HCEC 1CT (cell line): ENCODE measurements at regions not wholly inside any gene's neighbourhood (a gene's known extent, or its start where the extent isn't known, plus 50 kb on each side); places are given as distances from the start of the nearest gene placed in this dataset.

ENCODE experiments used
- DNase-seq: peaks from one replicate; pipeline ENCODE4 v3.0.0-alpha.2; 2017

DNA sequence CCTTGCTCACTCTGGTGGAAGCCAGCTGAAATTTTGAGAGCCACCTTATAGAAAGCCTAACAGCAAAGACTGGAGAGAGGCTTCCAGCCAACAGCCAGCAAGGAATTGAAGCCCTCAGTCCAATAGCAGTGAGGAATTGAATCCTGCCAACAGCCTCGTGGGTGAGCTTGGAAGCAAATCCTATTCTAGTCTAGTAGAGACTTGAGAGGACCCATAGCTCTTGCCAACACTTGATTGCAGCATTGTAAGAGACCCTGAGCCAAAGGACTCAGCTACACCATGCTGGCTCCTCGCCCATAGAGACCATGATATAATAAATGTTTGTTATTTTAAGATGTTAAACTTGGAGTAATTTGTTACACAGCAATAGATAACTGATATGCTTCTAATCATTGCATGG, 403.0 kb upstream of the TNP1 start:
- no peak for DNase-seq

DNA sequence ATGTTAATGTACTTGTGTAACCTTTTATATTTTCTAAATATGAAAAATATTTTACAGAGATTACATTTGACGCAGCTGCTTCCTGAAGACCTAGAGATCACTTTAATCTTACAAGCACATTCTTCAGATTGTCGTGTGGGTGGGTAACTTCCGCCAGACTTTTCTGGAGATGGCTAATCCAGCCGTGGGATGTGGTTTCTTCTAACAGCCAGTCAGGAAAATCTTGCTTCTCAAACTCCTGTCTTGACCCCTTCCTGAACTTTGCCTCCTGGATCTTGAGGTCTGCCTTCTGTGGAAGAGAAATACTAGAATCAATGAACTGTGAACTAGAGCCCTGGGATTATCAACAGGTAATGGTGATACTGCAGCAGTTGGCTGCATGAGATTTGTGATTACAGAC, 401.6 kb upstream of the TNP1 start:
- DNase-seq, result no peak

DNA sequence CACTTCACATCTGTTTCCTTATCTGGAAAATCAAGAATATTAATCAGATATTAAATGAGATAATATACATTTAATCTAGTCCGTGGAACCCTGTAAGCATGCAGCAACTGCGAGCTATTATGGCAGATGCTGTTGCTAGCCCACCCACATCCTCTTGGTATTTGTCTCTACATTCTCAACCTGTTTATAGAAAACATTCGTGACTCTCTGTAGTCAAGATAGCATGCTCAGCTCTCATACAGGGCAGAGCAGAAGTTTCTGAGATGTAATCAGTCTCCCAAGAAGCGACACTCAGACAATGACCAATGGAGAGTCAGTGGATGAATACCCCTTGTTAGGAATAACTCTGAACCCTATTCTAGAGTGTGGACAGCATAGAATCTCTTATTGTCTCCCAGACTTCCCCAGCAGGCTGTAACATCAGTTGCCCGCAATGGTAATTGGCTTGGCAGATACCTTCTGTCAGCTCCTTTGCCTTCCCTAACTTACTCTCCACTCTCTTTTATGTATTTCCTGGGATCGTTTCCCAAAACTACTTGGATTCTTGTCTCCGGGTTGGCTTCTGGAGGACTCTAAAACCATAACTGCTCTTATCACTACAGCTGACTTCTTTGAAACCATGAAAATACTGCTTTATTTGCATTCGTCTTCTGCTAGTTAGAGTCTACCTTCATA, 400.7 kb upstream of the TNP1 start:
- DNase-seq, result no peak

DNA sequence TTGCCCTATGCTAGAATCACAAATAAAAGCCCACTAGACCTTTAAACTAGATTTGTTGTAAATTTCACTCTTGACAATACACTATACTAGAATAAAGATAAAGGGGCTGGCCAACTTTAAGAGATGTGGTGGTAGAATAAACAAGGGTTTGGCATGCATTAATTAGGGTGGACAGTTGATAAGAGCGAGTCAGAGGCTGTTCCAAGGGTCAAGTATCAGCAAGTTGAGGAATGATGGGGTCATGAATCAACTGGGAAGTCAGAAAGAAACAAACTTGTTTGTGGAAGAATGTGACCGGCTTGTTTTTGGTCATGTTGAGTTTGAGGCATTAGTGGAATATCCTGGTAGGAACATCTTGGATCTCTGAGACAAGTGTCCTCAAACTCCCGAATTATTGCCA, 398.3 kb upstream of the TNP1 start:
- no peak for DNase-seq

DNA sequence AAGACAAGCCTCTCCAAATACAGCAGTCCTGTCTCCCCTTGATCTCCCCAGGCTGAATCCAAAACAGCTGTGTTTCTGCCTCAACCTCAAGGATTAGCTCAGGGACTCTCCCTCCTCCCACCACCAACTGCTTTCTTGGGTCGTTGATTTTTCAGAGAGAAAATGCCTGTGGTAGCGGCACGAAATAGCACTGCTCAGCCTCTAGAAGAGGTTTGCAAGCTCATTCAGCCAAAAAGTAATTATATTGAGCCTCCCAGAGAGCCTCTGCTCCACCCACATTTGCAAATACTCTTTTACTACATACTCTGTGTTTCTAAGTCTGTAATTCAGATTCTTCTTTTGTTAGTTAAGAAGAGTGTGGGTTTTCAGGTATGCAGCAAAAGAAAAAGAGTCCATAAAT, 396.4 kb upstream of the TNP1 start:
- no peak for DNase-seq

DNA sequence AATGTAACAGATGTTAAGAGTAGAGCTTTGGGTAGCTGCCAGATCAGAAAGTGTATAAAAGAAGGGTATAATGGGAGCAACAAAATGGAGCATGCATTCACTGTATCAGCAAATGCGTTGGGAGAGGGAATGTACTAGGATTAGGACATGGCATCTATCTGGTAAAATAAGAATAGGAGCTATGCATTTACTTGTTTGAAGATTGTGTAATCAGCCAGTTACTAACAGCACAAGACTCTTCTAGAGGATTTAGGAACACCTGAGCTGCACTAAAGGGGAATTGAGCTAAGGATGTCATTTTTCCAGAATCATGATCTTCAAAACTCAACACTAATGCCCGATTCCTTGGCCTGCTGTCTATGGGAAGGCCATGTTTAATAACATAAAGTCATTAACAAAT, 394.2 kb upstream of the TNP1 start:
- DNase-seq, result no peak

DNA sequence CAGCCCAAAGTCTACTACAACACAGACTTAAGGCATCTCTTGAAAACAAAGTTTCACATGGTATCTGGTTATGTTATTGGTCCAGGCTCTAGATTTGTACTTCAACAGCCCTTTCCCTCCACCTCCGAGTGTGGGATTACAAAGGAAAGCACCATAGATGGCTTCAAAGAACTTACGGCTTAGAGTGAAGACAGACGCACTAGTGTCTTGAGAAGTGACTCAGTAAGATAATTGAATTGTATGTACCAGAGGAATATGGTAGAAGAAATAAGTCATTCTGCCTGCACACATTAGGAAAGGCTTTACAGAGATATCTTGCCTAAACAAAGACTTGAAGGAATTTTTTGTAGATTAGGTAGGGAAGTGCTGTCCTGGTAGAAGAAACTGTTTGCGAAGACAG, 392.3 kb upstream of the TNP1 start:
- no peak for DNase-seq

DNA sequence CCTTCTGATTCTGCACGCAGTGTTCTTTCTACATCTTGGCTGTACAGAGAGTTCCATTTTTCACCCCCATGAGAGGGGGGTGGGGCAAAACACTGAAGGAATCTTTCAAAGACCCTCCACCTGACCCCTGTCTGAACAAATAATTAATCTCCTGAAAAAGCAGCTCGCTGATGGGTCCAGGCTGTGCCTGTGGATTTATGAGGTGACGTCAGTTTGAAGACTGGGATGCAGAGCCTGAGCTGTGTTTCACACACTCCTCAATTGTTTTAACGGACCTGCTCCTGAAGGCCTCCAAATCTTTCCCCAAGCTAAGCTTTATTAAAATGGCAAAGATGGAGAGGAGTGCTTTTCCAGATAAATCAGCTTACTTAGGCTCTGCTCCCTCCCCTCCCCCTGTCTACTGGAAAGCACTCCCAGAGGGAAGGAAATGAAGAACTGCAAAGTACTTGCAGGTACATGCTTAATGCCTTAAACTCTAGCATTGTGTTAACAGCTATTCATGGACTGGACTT, 390.2 kb upstream of the TNP1 start:
- DNase-seq, result no peak

DNA sequence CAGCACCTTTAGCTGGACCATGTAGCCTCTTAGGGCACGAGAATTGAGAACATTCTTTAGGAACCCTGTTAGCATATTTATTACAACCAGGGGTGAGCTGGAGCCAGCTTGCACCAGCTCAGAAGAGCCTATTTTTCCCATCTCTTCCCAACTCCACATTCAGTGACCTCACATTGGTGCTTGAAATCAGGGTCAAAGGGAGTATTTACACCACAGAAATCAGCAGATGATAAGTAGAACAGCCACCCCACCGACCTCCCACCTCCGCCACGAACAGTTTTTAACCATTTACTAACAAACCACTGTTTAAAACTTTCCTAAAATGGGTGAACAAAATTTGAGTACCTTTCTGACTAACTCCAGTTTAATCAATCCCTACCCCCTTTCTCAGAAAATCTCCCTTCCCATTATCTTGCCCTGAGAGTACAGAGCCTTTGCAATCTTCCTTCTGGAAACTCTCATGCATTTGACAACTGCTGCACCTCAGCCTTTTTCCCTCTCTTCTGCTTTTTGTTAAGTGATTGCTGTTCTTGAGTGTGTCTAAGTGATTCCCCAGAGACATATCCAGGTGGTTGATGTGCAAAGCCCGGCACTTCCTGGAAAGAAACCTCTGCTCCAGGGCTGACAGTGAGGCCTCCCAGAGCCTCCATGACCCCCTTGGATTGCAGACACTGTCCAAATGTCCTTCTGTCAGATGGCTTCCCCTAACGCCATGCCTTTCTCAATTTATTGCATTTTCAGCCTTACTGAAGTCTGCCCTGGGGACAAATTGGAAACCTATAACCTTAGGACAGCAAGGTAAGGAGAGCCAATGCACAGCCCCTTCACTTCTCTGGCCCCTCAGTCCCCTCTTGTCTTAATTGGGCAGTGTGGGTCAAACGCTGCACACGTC, 389.5 kb upstream of the TNP1 start:
- no peak for DNase-seq

DNA sequence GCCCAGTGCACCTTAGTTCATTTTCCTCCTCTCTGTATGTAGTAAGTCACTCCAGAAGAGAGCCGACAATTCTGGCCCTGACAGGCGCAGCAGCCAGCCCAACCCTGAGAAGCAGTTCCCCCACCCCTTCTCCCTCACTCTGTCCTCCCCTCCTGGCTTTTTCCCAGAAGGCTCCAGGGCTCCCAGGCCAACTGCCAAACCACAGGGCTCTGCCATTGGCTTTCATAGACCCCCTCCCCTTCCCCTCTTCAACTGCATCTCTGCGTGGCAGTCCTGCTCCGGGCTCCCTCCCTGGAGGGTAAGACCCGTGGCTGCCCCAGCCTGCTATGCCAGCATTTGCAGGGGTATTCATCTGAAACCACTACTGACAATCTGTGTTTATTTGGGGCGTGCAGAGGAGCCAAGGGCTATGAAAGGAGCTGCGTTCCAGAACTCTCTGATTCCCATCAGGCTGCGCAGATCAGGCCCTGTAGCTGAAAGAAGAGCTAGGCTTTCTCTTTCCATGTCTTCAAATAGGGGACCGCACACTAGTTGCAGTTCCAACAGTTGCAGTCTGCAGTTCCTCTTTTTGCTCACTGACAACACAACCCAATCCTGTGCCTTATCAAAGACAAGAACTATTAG, 388.6 kb upstream of the TNP1 start:
- DNase-seq, result no peak

DNA sequence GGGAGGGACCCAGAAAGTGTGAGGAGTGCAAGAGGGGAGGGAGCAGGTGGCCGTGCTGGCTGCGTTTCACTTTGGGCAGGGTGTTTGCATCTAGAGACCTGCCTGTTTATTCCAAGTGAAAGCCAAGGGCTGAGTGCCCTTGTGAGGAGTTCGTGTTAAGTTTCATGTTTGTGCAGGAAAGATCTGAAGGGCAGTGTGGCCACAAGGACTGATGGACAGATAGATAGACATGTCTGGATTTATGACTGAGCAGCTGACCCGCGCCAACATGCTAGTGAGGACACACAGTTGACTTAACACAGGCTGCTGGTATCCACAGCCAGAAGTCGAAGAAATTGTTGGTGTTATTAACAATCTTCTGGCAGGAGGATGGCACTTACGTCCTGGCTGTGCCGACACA, 387.6 kb upstream of the TNP1 start:
- DNase-seq, result no peak

DNA sequence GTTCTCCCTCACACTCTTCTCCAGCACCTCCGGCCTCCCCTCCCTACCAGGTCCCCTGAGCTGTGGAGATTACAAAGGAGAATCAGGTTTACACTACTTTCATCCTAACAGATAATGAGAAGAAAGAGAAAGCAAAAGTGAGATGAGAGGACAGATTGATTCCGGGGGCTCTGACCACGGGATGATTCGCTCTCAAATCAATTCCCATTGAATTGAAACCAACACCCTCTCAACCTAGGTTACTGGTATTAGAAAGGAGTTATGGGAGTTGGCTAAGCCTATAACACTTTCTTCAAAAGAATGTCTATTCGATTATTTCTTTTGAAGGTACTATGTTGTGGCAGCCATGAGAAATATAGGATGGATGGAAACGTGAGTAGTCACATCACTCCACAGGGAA, 386.2 kb upstream of the TNP1 start:
- no peak for DNase-seq

DNA sequence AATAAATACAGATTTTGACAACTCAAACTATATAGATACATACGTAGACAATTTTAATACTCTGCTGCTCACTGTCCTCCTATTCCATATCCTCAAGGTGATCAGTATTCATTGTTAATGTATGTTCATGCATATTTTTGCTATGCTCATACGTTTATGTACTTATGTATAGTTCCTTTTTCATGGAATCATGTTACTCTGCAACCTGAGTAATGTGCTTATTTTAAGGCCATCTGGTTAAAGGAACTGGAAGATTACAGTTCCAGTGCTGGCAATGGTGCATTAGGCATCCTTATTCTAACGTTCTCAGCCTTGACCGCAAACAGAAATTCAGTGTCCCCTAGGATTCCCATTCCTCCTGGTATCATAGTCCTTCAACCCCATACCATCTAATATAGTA, 385.0 kb upstream of the TNP1 start:
- no peak for DNase-seq

DNA sequence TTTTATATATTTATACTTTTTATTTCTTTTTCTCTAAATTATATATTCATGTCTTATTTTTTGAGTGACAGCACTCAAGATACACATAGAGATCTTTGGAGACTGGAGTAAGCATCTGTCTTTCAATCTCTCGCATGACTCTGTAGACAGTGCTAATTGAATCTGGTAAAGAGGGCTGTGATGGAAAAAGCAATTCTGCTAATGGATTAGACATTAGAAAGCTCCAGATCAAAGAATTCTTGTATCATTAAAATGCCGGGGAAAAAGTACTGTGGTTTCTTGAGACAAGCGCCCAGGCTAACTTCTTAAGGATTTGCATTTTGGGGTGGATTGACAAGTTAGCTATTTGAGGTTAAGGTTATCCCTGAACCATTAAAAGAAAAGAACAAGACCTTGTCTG, 383.1 kb upstream of the TNP1 start:
- no peak for DNase-seq

DNA sequence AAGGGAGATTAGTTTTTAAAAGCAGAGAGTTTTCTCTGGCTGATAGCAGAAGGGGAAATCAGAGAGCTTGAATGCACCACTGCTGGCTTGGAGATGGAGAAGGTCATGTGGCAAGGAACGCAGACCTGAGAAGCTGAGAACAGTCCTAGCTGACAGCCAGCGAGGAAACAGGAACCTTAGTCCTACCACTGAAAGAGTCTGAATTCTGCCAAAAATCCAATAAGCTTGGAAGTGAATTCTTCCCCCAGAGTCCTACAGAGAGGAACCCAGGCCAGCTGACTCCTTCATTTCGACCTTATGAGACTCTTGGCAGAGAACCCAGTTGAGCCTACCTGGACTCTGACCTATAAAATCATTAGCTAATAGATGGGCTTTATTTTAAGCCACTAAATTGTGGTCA, 371.9 kb upstream of the TNP1 start:
- DNase-seq, result no peak

DNA sequence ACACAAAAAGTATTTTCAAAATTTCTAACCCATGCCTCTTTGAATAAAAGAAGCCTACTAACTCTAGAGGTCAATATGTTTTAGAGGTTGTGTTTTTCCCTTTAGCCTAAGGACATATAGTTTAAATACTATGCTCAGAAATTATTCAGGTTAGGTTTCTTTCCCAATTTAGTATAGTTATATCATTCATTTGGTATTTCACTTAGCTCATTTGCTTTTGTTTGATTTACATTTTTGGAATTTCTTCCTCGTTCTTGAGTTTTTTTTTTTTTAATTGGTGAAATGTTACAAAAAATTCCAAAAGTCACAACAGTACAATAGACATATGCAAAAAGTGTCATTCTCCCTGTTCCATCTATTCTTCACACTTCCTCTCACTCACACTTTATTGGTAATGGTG, 371.3 kb upstream of the TNP1 start:
- peak; percentile 48 for DNase-seq

DNA sequence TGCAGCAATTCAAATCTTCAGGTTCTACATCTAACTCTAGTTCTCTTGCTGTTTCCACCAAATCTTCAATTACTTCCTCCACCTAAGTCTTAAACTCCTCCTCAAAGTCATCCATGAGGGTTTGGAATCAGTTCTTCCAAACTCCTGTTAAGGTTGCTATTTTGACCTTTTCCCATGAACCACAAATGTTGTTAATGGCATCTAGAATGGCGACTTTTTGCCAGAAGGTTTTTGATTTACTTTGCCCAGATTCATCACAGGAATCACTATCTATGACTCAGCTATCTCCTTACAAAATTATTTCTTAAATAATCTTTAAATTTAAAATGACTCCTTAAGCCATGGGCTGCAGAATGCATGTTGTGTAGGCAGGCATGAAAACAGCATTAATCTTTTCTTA, 368.9 kb upstream of the TNP1 start:
- DNase-seq, result peak; percentile 32

DNA sequence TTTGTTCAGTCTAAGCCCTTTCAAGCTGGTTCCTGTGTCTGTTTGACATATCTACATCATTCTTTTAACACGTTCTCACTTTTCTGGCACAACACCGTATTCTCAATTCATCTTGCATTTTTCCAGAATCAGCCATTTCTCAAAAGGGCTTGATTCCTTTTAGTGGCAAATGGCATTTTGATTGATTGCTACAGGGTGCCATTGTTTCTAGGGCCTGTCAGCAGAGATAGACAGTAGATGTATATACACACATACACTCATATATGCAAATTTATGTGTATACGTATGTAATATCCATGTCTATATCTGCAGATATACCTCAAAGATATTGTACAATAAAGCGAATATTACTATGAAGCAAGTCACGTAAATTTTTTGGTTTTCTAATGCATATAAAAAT, 367.9 kb upstream of the TNP1 start:
- DNase-seq, result no peak

DNA sequence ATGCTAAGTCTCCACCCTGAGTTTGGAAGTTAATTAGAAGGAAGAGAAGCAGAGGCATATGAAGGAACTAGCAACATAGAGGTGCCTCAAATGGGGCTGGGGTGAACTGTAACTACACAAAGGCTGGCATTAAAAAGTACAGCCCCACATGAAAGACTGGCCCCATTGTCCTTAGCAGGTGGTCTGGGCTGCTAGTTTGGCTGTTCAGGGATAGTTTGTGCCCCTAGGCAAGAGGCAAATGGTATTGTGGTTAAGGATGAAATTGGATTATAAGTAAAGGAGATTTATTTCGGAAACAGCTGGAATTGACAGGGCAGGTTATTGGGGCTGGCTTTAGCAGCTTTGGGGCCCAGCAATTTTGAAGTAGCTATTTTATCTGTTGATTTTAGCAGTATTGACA, 365.7 kb upstream of the TNP1 start:
- no peak for DNase-seq

DNA sequence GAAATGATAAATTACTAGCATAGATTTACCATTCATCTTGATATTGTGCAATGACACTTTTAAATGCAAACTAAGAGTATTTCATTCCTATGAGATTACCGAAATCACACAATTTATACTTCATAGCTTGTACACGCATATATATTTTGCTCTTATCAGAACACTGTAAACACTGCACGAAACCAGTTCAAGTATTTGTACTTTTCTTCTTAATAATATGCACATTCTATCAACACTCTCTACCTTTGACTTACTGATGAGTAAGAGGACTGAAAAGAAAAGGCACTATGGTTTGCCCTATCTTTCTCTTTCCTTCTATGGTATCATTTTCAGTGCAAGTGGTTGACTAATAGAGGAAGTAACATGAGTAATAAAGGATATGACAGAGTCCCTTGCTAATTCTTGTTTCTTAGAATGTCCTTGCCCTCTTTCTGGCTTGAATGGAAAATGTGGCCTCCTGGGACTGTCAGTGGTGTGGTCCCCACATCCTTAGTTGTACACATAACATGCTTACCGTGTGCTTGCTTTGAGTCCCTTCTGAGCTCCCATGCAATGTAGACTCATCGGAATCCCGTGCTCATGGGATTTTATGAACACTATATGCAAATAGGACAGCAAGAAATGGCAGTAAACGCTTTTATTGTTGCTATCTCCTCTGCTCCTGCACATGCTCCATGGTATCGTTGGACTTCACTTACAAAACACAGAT, 363.5 kb upstream of the TNP1 start:
- DNase-seq, result peak; percentile 98

DNA sequence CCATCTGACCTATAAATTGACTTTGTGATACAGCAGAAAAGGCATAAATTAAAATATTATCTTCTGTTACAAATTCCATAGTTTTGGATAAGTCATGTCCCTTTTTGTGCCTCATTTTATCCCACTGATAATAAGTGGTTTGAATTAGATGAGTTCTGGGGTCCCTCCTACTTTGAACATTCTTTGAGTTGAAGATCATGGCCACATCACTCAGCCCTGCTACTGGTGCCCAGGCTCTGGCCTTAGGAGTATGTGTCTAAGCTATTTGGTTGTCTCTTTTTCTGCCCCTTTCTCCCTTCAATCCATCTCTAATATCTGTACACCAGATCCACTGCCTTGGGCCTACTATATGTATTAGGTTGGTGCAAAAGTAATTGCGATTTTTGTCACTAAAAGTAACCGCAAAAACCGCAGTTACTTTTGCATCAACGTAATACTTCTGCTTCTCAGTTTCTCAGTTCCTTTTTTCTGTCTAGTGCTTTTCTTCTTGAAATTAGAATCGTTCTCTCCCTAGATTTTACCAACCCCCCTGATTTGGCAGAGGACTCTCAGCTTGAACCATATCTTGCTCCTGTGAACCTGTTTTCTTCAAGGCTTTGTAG, 362.5 kb upstream of the TNP1 start:
- no peak for DNase-seq

DNA sequence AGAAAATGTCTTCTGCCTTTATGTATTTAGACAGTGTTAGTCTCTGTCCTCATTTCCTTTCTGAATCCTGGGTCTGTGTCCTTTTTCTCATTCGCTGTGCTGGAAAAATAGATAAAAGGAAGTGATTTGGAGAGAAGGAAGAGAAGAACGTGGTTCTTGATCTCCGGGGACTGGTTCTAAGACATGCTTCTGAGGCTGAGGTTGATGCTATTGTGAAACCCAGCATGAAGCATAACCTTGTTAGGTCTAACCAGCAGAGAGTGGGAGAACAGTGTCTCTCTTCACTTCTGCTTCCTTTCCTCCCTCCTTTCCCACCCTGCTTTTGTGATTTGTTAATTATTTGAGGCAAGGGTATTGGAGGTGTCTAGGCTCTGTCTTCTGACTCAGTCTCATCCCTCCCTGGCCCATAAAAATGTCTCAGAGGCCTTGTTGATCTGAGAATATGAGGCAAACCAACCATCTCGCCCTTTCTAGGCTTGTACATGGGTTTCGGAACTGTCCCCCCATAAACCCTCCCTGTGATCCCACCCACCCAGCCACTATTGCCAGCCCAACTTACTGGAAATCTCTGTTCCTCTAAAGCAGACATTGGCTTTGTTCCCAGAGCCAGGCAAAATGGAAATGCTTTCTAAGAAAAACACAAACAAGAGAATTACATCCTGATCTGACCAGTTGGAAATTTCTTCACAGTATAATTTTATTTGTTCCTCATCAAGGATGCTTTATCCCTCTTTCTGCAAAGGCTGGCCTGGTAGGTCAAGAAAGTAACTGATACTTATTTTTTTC, 360.6 kb upstream of the TNP1 start:
- DNase-seq, result no peak
